AG09319 (cell line): ENCODE measurements at regions not wholly inside any gene's neighbourhood (a gene's known extent, or its start where the extent isn't known, plus 50 kb on each side); places are given as distances from the start of the nearest gene placed in this dataset.

Experiments
- DNase-seq: peaks from one replicate; pipeline ENCODE4 v3.0.0-alpha.2; 2010; ENCODE audit warnings: low read depth; ENCODE audit errors: extremely low read depth
- CTCF ChIP-seq: IDR thresholded peaks from 2 replicates; pipeline ENCODE4 v1.5.1; 2011; ENCODE audit warnings: low read depth, mild to moderate bottlenecking, inconsistent platforms, low read length, moderate library complexity

DNA sequence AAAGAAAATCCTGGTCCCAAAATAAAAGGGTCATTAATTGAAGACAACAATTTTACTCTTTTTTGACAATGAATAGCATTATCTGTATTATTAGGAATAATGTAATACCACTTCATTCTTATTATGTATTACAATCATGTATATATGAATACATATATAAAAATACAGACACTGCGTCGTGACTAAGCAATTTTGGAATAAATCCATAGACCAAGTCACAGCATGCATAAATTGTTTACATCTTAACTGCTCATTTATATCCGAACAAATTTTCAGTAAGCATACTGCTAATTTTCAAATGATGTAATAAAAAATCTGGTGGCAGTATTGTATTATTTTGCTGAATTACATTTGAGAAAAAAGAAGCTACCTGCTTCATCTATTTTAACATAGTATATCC lies 321.6 kb upstream of the PITX2 start:
- DNase-seq, result no peak
- no peak for TF ChIP-seq CTCF

DNA sequence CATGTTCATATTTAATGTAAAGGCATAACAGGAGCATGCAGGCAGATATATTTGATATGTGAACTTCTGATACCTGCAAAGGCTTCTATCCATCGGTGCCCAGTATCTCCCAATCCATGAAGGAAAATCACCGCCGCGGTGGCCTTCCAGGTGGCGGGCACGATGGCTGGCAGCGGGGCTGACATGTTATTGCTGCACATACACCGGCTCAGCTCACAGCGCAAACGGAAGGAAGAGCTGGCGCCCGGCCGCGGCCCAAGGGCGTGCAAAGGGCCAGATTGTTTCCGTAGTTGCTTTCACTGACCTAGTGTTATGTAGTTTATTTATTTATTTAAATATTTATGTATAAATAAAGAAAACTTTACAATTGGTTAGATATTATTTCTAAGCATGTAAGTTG lies 322.7 kb upstream of the PITX2 start:
- TF ChIP-seq CTCF, result no peak

DNA sequence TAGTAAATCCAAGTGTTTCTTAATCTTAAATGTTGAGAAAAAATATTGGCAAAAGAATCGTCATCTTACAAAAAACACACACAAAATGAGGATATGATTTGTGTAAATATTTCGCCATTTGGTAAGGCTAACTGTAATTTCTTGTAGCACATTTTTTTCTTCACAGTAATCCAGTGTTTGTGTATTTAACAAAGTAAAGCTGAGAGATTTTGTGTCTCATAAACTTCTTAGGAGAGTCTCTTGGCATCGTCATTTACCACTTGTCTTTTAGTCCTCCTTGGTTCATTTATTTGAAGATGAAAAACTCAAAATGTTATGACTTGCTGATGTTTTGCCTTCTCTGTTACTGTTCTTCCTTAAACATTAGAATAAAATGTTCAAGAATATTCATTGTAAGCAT lies 326.7 kb upstream of the PITX2 start:
- TF ChIP-seq CTCF, result no peak
- DNase-seq, result no peak

More for the DNA sequence above, 322.7 kb upstream of the PITX2 start:
- no peak for DNase-seq

GRCh38 chr4:110950731-110951130 lies 327.9 kb upstream of the PITX2 start:
- no peak for TF ChIP-seq CTCF
- no peak for DNase-seq

GRCh38 chr4:110953191-110953590 lies 330.3 kb upstream of the PITX2 start:
- no peak for DNase-seq
- no peak for TF ChIP-seq CTCF

DNA sequence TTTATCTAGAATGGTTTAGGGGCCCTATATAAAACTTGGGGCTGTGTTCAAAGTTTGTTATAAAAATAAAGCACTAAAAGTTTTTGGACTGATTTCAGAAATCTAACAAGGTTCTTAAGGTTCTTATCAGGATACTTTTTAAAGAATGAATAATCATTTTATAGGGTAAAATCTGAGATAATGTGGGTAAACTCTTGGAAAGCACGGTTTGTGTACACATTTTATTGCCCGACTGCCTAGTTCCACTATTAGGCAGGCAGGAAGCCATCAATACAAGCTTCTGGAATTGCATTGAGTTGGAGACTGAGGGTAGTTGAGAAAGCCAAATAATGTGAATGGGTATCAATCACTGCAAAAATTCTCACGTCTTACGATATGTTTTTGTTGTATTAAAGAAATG lies 331.0 kb upstream of the PITX2 start:
- DNase-seq, result no peak
- TF ChIP-seq CTCF, result no peak

GRCh38 chr4:110955748-110956147 lies 332.9 kb upstream of the PITX2 start:
- DNase-seq, result no peak
- no peak for TF ChIP-seq CTCF
